ENCODE measurements at regions not wholly inside any gene's neighbourhood (a gene's known extent, or its start where the extent isn't known, plus 50 kb on each side); places are given as distances from the start of the nearest gene placed in this dataset.

DNA sequence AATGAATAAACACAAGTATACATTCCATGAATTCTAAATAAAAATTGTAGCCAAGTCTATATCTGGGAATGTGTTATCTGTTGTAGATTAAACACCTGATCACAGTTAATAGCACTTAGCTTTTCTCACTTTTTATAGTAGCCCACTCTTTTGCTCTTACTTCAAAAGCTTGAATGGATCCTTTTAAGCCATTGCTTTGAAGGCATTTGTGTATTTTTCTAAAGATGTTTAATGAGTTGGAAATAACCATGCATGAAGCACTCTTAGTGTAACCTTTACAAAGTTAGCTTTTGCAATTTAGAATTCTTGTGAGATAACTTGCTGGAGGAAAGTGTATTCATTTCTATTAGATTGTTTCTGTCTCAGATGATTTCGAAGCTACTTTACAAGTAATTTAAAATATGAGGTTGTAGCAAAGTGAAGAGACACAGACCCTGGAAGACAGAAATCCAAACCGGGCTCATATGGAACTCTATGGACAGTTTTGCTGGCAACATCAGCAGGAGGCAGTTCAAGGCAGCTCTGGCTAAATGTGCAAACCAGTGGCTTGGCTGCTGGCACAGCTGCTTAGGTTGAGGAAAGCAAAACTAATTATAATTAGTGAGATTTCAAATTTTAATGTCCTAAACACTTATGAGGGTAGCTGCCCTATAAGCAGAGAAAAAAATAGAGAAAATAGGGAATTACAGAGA, 469.8 kb upstream of the ZEB2 start:
- intact Hi-C loops (cut with DNase I): no loop called here
- DNase-seq (no peak), ATAC-seq (no peak)
- TF ChIP-seq, protein P1, sequence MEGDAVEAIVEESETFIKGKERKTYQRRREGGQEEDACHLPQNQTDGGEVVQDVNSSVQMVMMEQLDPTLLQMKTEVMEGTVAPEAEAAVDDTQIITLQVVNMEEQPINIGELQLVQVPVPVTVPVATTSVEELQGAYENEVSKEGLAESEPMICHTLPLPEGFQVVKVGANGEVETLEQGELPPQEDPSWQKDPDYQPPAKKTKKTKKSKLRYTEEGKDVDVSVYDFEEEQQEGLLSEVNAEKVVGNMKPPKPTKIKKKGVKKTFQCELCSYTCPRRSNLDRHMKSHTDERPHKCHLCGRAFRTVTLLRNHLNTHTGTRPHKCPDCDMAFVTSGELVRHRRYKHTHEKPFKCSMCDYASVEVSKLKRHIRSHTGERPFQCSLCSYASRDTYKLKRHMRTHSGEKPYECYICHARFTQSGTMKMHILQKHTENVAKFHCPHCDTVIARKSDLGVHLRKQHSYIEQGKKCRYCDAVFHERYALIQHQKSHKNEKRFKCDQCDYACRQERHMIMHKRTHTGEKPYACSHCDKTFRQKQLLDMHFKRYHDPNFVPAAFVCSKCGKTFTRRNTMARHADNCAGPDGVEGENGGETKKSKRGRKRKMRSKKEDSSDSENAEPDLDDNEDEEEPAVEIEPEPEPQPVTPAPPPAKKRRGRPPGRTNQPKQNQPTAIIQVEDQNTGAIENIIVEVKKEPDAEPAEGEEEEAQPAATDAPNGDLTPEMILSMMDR (IDR thresholded peaks at IDR 0.05): no peak
- Histone ChIP-seq H3K9me3 (no peaks in the 10 kb centered on the region), H3K27me3 (no peaks in the 10 kb centered on the region), H3K4me1 (no peaks in the 10 kb centered on the region), H3K27ac (no peak overlapping the region), H3K4me3 (no peak overlapping the region), H3K36me3 (no peaks in the 10 kb centered on the region)

DNA sequence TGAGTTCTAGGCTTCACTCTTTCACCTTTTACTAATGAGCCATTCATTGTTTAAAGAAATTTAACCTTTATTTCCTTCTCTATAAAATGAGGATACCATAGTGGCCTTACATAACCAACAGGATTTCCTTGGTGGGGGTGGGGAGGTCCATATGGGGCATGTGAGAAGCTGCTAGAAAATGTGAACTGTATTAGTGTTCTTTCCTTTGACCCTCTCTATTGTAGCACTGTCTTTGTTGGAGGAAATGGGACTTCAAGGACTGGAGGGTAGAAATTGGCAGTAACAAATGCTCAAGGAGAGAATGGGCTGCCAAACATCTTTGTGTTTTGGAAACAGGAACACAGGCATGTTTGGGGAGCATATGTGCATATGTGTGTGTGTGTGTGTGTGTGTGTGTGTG, 468.7 kb upstream of the ZEB2 start:
- intact Hi-C loops (cut with DNase I): no loop called here
- TF ChIP-seq, protein P1 (IDR thresholded peaks at IDR 0.05): no peak
- Histone ChIP-seq H3K4me1 (no peaks in the 10 kb centered on the region), H3K27me3 (no peaks in the 10 kb centered on the region), H3K36me3 (no peaks in the 10 kb centered on the region), H3K9me3 (no peaks in the 10 kb centered on the region), H3K4me3 (no peak overlapping the region), H3K27ac (no peak overlapping the region)
- ATAC-seq (no peak), DNase-seq (no peak)

DNA sequence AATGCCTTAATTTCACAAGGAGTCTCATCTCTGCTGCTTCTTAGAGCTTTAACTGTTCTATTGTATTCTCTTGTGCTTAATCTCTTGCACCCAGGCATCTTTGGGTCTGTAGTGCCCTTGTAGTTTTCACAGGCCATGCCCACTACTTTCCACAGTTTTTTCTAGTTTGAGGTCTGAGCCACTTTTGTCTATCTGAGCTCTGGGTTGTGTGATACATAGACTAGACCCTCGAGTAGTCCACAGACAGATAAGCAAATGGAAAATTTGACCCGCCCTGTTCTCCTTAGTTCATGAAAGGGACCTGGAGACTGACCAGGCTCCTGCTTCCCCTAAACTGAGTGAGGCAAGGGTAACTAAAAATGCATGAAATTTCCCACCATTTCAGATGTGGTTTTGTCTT, 466.8 kb upstream of the ZEB2 start:
- no peaks in the 10 kb centered on the region for H3K9me3 ChIP-seq
- no peak for ATAC-seq
- intact Hi-C loops (cut with DNase I): no loop called here

DNA sequence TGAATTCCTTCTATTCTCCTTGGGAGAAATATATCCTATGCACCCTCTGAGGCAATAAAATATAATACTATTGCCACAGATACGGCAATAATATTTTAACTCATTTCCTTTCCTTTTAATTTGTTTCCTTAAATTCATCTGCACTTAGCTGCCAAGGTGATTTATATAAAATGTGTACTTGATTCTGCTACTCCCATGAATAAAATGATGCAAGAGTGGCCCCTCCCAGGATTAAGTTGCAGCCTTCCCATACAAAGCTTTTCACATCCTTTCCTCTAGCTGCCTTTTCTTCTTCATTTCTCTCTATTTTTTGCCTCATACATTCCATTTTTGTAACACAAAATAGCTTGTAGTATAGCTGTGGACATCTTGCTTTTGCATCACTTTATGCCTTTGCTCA, 464.1 kb upstream of the ZEB2 start:
- no peak overlapping the region for H3K4me3 ChIP-seq
- H3K27ac ChIP-seq: no peak overlapping the region
- H3K4me1 ChIP-seq: no peaks in the 10 kb centered on the region
- DNase-seq (no peak), ATAC-seq (no peak)
- intact Hi-C loops (cut with DNase I): no loop called here
- no peaks in the 10 kb centered on the region for H3K36me3 ChIP-seq
- TF ChIP-seq, protein P1 (IDR thresholded peaks at IDR 0.05): no peak
- no peaks in the 10 kb centered on the region for H3K9me3 ChIP-seq
- H3K27me3 ChIP-seq: no peaks in the 10 kb centered on the region

More for the DNA sequence above, 466.8 kb upstream of the ZEB2 start:
- DNase-seq: no peak
- H3K36me3 ChIP-seq: no peaks in the 10 kb centered on the region
- no peaks in the 10 kb centered on the region for H3K4me1 ChIP-seq
- no peak overlapping the region for H3K4me3 ChIP-seq
- H3K27ac ChIP-seq: no peak overlapping the region
- H3K27me3 ChIP-seq: no peaks in the 10 kb centered on the region
- TF ChIP-seq, protein P1 (IDR thresholded peaks at IDR 0.05): no peak

DNA sequence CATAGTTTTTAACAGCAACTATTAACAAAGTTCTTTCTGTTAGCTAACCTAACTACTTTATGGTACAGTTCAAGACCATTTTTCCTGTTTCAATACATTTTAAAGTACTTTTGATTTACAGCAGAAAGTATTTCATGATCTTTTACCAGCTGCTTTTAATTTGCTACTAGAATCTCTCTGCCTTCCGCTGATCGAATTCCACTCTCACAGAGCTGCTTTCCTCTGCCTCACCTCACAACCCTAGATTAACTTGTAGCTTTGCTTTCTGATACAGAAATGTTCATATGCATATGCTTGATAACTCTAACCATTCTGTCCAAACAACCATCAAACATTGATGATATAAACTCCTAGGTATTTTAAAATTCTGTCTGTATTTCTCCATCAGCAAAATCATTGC, 463.2 kb upstream of the ZEB2 start:
- Histone ChIP-seq H3K27ac (no peak overlapping the region), H3K4me1 (no peaks in the 10 kb centered on the region), H3K9me3 (no peaks in the 10 kb centered on the region), H3K4me3 (no peak overlapping the region), H3K27me3 (no peaks in the 10 kb centered on the region), H3K36me3 (no peaks in the 10 kb centered on the region)
- intact Hi-C loops (cut with DNase I): no loop called here
- DNase-seq: no peak
- ATAC-seq: no peak
- TF ChIP-seq, protein P1 (IDR thresholded peaks at IDR 0.05): no peak

DNA sequence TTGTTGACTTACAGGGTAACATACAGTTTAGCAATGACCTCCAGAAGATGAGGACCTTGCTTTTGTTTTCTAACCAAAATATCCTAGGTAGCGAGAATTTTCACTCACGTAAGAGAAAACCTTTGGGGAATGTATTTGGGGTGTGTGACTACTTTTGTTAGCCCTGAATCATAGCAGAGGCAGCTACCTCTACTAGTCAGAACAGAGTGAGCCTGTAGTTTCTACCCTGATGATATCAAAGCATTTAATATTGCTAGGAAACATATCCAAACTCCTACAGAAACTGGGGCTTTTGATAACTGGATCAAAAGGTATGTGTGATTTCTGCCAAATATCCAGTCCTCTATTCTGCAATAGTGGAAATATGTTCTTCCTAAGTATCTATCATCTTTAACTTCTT, 462.6 kb upstream of the ZEB2 start:
- TF ChIP-seq, protein P1 (IDR thresholded peaks at IDR 0.05): no peak
- DNase-seq (no peak), ATAC-seq (no peak)
- Histone ChIP-seq H3K4me1 (no peaks in the 10 kb centered on the region), H3K9me3 (no peaks in the 10 kb centered on the region), H3K36me3 (no peaks in the 10 kb centered on the region), H3K27me3 (no peaks in the 10 kb centered on the region), H3K27ac (no peak overlapping the region), H3K4me3 (no peak overlapping the region)
- intact Hi-C loops (cut with DNase I): no loop called here
